T-cell (primary cell): ENCODE measurements at regions not wholly inside any gene's neighbourhood (a gene's known extent, or its start where the extent isn't known, plus 50 kb on each side); places are given as distances from the start of the nearest gene placed in this dataset.
A peak's percentile ranks its signal among the peaks of the same experiment; 100 is the strongest.

Source experiments
- ATAC-seq, 4 experiments: fragments of 200-7000 bp in 3 of 4; fragments of 150-1000 bp in 1 of 4; cut with Tn5 transposase; replicated peaks in 1 of 4; 1 replicate in 3 of 4; 2 replicates in 1 of 4; pipeline ENCODE4 v1.10.0; 2021; ENCODE audit warnings: moderate library complexity in 3 of 4, mild to moderate bottlenecking in 2 of 4, moderate number of reproducible peaks in 1 of 4
- CTCF ChIA-PET, 2 donors: fragments of 300-600 bp; sonication (Branson Sonifier 250); formaldehyde crosslinking; loops; one replicate each; lab custom pipeline; 2022; ENCODE audit warnings: antibody characterized with exemption in 2 of 2; lab: Charles Lee
- POLR2A ChIA-PET, 2 donors: fragments of 300-600 bp; sonication (Branson Sonifier 250); formaldehyde crosslinking; loops; one replicate each; lab custom pipeline; 2022; ENCODE audit warnings: antibody characterized with exemption in 2 of 2; lab: Charles Lee
- DNase-seq, 35 experiments: peaks; one replicate each; pipeline versions ENCODE4 v3.0.0 to v3.0.0-alpha.2; 2013 to 2023
- H3K27ac ChIP-seq: one replicate; pipeline ENCODE4 v1.5.1; 2013; ENCODE audit warnings: low read length
- H3K27me3 ChIP-seq, 2 experiments: replicated peaks in 1 of 2; 1 replicate in 1 of 2; 2 replicates in 1 of 2; pipeline versions ENCODE4 v1.6.1 to v1.7.0; 2013; ENCODE audit warnings: low read length in 1 of 2, mixed read lengths in 1 of 2; ENCODE audit not compliant: control insufficient read depth in 2 of 2, insufficient read depth in 2 of 2; ENCODE audit errors: extremely low read depth in 1 of 2
- H3K36me3 ChIP-seq, 2 donors: 1 replicate in 1 of 2; 2 replicates in 1 of 2; pipeline versions ENCODE4 v1.6.1 to v1.7.0; 2013; ENCODE audit warnings: low read length in 1 of 2; ENCODE audit not compliant: control insufficient read depth in 2 of 2, insufficient read depth in 1 of 2; ENCODE audit errors: extremely low read depth in 1 of 2
- H3K4me1 ChIP-seq, 2 experiments: 1 replicate in 1 of 2; 2 replicates in 1 of 2; pipeline versions ENCODE4 v1.6.1 to v1.7.0; 2013; ENCODE audit warnings: low read length in 2 of 2, mixed read lengths in 1 of 2; ENCODE audit not compliant: insufficient read depth in 2 of 2, control insufficient read depth in 1 of 2; ENCODE audit errors: extremely low read depth in 1 of 2
- H3K4me3 ChIP-seq, 2 donors: 1 replicate in 1 of 2; 2 replicates in 1 of 2; pipeline versions ENCODE4 v1.5.1 to v1.7.0; 2013; ENCODE audit warnings: mild to moderate bottlenecking in 2 of 2, low read length in 1 of 2, moderate library complexity in 1 of 2; ENCODE audit not compliant: control insufficient read depth in 1 of 2; ENCODE audit errors: extremely low read depth in 1 of 2
- H3K9me3 ChIP-seq: 2 replicates; pipeline ENCODE4 v1.7.0; 2013
- H3K27ac Mint-ChIP-seq, 2 donors: one replicate each; pipeline ENCODE4 v1.8.0; 2020 to 2021; ENCODE audit warnings: mild to moderate bottlenecking in 2 of 2, mixed read lengths in 2 of 2
- H3K27me3 Mint-ChIP-seq, 2 donors: one replicate each; pipeline ENCODE4 v1.8.0; 2021 to 2022; ENCODE audit warnings: mixed read lengths in 2 of 2
- H3K36me3 Mint-ChIP-seq: one replicate; pipeline ENCODE4 v1.8.0; 2021; ENCODE audit warnings: mixed read lengths
- H3K4me1 Mint-ChIP-seq, 3 donors: one replicate each; pipeline ENCODE4 v1.8.0; 2020 to 2022; ENCODE audit warnings: mixed read lengths in 3 of 3, mild to moderate bottlenecking in 1 of 3
- H3K4me3 Mint-ChIP-seq, 3 donors: one replicate each; pipeline ENCODE4 v1.8.0; 2020 to 2022; ENCODE audit warnings: mild to moderate bottlenecking in 3 of 3, mixed read lengths in 3 of 3, moderate library complexity in 3 of 3
- H3K9me3 Mint-ChIP-seq, 3 donors: one replicate each; pipeline ENCODE4 v1.8.0; 2020 to 2022; ENCODE audit warnings: mixed read lengths in 3 of 3
- WGBS: methylation state at CpG from one replicate; pipeline ENCODE4 v1.1.5; 2013; ENCODE audit warnings: missing lambda C conversion rate; ENCODE audit not compliant: insufficient coverage; 5-methylcytosine and 5-hydroxymethylcytosine counted together

DNA sequence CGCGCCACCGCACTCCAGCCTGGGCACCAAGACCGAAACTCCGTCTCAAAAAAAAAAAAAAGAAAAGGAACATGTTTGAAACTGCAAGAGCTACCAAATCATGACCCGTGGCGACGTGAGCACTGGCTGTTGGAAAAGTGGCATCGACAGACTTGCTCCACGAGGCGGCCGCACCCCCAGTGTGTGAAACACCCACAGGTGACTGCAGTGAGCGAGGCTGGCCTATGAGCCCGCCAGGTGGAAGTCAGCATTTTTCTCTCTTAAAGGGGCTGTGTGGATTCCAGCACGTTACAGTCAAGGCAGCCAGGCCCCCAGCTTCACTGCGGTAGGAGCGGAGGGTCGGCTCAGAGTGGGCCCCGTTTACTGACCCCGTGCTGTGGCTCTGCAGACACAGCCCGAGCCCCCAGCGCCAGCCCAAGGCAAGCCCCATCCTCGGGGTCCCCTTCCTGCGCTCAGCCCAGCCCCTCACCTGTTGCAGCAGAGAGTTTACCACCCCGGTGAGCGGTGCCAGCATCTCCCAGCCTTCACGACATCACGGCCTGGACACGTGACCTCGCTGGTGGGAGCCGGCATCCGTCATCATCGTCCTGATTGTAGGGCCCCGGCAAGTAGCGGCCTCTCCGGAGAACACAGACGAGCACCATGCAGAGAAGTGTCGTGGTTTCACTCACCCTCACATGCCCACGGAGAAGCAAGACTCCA, 54.3 kb upstream of the FBRSL1 start:
- Mint-ChIP-seq H3K4me1 (peaks cover 49 to 60% (median 52%) of the 10 kb centered on the region in 3 donors), H3K4me3 (peak overlapping the region in 1 of 3 donors; percentile 72), H3K27me3 (peaks cover 0 to 6% of the 10 kb centered on the region in 2 donors), H3K27ac (no peak overlapping the region), H3K36me3 (no peaks in the 10 kb centered on the region), H3K9me3 (no peaks in the 10 kb centered on the region)
- ChIA-PET POLR2A (no interaction called here), CTCF (no interaction called here)
- no peak overlapping the region for H3K27ac ChIP-seq
- H3K27me3 ChIP-seq = peaks cover 0 to 45% of the 10 kb centered on the region in 2 experiments
- DNase-seq (no peak), ATAC-seq (no peak)
- 93% methylated on average over 29 of the region's 39 CpGs for WGBS
- H3K4me1 ChIP-seq = peaks cover 43 to 78% of the 10 kb centered on the region in 2 experiments
- no peaks in the 10 kb centered on the region for H3K9me3 ChIP-seq
- H3K4me3 ChIP-seq = no peak overlapping the region
- peaks cover 0 to 2% of the 10 kb centered on the region in 2 donors for H3K36me3 ChIP-seq

DNA sequence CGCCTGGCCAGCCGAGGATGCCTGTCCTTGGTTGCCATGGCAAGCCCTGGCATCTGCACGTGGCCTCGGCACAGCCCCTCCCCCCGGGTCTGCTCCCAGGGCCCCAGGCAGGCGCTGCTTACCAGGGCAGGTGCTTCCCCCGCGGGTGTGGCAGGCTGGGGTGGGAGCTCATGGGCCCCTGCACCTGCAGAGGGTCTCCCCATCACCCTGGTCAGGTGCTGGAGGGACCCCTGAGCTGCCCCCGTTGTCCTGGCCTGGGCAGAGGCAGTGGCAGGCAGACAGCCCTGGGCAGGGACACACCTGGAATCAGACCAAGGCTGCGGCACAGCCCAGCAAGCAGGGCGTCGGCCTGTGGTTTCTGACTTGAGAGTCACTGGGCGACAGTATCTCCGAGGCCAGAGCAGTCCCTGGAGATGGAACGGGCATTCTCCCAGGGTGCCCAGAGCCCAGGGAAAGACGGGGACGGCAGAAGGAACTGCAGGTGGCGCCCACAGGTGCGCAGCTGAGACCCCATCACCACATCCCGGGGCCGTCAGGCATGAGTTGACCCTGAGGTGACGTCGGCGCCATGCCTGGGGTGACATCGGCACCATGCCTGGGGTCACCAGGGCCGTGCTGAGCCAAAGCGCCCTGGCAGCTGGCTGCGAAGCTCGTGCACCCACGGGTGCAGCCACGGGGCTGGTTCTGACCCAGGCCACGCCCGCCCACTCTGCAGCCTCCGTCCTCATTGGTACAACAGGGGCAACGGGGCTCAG, 56.1 kb upstream of the FBRSL1 start:
- no peak overlapping the region for H3K4me3 ChIP-seq
- ChIA-PET CTCF (interaction anchor here in 1 of 2 donors (0.5 kb wide), 1 partner anchor 16 kb away, joined by 3 read pairs; no protein-coding TSS in a partner anchor), POLR2A (no interaction called here)
- ATAC-seq (no peak), DNase-seq (no peak)
- peaks cover 0 to 2% of the 10 kb centered on the region in 2 donors for H3K36me3 ChIP-seq
- H3K27ac ChIP-seq = no peak overlapping the region
- no peak overlapping the region for H3K27ac Mint-ChIP-seq
- H3K36me3 Mint-ChIP-seq = no peaks in the 10 kb centered on the region
- H3K4me3 Mint-ChIP-seq = peak overlapping the region in 1 of 3 donors; percentile 50
- H3K27me3 Mint-ChIP-seq = peaks cover 0 to 6% of the 10 kb centered on the region in 2 donors
- H3K9me3 Mint-ChIP-seq = no peaks in the 10 kb centered on the region
- peaks cover 46 to 64% (median 55%) of the 10 kb centered on the region in 3 donors for H3K4me1 Mint-ChIP-seq
- H3K4me1 ChIP-seq = peaks cover 55 to 81% of the 10 kb centered on the region in 2 experiments
- no peaks in the 10 kb centered on the region for H3K9me3 ChIP-seq
- H3K27me3 ChIP-seq = peaks cover 0 to 57% of the 10 kb centered on the region in 2 experiments
- 65% methylated on average over 35 of the region's 35 CpGs for WGBS

DNA sequence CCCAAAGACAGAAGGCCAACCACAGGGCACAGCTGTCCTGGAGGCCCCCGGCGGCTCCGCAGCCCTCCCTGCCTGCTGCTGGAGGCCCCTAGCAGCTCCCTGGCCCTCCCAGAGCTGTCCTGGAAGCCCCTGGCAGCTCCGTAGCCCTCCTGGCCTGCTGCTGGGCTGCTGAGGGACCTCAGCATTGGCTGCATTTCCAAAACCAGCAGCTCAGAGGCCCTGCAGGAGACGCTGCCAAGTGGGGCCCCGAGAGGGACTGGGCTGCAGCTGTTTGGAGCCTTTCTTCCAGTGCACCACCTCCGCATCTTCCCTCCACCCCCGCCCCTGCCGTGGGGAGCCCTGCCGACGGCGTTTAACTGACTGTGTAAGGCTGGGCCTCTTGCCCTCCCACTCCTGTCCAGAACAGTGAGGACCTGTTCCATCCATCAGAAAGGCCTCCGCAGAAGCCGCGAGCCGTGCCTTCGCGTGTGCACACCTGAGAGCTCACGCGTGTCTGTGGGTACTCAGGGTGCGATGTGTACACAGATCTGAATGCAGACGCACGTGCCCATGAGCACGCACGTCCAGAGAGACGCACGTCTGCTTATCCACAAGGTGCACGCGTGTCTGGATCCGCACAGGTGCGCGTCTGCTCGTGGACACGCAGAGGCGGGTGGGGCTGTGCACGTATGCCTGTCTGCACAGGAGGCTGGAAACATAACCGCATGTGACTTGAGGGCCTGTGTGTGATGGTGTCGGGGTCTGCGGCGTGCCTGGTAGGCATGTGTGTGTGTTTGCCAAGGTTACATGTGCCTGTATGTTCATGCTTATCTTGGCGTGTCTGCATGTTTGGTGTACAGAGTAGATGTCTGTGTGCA, 57.0 kb upstream of the FBRSL1 start:
- ATAC-seq = no peak
- 90% methylated on average over 40 of the region's 41 CpGs for WGBS
- DNase-seq = no peak
- Mint-ChIP-seq H3K27me3 (peaks cover 0 to 6% of the 10 kb centered on the region in 2 donors), H3K4me3 (peak overlapping the region in 1 of 3 donors; percentile 50), H3K9me3 (no peaks in the 10 kb centered on the region), H3K36me3 (no peaks in the 10 kb centered on the region), H3K4me1 (peaks cover 41 to 62% (median 54%) of the 10 kb centered on the region in 3 donors), H3K27ac (no peak overlapping the region)
- Histone ChIP-seq H3K9me3 (no peaks in the 10 kb centered on the region), H3K4me1 (peaks cover 51 to 79% of the 10 kb centered on the region in 2 experiments), H3K4me3 (no peak overlapping the region), H3K27ac (no peak overlapping the region), H3K27me3 (peaks cover 0 to 58% of the 10 kb centered on the region in 2 experiments), H3K36me3 (peaks cover 0 to 2% of the 10 kb centered on the region in 2 donors)
- ChIA-PET CTCF (no interaction called here), POLR2A (no interaction called here)

DNA sequence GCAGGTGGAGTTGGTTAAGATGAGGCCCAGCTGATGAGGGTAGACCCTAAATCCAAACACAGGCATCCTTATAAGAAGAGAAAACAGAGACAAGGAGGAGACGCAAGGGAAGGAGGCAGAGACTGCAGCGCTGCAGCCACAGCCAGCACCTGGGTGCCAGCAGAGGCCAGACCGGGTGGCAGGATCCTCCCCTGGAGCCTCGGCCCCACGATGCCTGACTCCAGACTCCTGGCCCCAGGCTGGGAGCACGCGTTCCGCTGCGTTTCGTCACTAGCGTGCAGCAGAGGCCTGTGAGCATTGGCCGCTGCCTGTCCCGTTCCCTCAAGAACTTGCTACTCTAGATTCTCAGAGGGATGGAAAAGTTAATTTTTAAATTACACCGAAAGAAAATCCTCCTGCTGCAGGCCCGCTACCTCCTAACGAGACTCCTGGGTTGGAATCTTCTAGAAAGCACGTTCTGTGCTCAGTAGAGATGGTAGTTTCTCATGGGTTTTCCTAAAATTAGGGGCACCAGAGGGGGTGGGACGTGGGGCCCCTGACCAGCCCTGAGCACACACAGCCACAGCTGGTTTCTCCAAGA, 57.7 kb upstream of the FBRSL1 start:
- H3K27me3 Mint-ChIP-seq = peaks cover 0 to 6% of the 10 kb centered on the region in 2 donors
- no peak for DNase-seq
- no peak overlapping the region for H3K27ac Mint-ChIP-seq
- ChIA-PET POLR2A (no interaction called here), CTCF (no interaction called here)
- WGBS = 90% methylated on average over 8 of the region's 18 CpGs
- Histone ChIP-seq H3K4me3 (no peak overlapping the region), H3K27ac (no peak overlapping the region), H3K9me3 (no peaks in the 10 kb centered on the region), H3K36me3 (peaks cover 0 to 2% of the 10 kb centered on the region in 2 donors), H3K4me1 (peaks cover 43 to 72% of the 10 kb centered on the region in 2 experiments), H3K27me3 (peaks cover 0 to 58% of the 10 kb centered on the region in 2 experiments)
- H3K9me3 Mint-ChIP-seq = no peaks in the 10 kb centered on the region
- ATAC-seq = no peak
- peaks cover 36 to 58% (median 52%) of the 10 kb centered on the region in 3 donors for H3K4me1 Mint-ChIP-seq
- no peaks in the 10 kb centered on the region for H3K36me3 Mint-ChIP-seq
- no peak overlapping the region for H3K4me3 Mint-ChIP-seq

DNA sequence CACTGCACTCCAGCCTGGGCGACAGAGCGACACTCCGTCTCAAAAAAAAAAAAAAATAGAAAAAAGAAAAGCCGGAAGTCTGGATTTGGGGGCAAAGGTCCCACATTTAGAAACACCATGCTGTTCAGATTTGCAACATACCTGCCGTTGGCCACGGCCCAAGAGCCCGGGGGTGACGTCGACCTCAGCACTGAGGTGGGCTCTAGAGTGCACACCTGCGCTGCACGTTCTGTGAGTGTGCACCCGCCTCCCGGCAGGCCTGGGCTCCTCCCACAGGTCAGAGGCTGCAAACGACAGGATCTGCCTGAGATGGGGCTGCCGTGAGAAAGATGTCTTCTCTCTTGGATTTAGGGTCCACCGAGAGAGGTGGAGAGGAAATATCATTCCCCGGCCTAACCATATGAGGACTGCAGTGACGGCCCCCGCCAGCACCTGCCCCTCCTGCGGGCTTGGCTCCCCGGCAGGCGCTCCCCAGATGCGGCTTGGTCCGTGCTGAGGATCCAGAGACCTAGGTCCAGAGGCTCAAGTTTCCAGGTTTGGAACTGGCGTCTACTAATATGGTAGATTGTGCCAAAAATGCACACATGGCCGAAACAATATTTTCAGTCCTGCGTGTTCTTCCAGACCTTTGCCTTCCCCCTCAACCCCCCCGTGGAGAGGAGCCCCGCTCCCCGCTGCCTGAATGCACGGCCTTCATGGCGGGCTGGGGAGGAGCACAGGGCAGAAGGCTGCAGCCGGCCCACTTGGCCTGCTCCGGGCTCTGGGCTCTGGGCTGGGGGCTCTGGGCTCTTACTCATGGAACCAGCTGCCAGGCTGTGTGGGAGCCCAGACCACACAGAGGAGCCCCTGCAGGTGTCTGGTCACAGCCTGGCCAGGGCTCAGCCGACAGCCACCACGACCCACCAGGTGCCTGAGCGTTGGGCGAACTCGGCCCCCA, 58.8 kb upstream of the FBRSL1 start:
- DNase-seq (no peak), ATAC-seq (peak in 1 of 4 experiments; percentile 32)
- Histone ChIP-seq H3K36me3 (peaks cover 0 to 2% of the 10 kb centered on the region in 2 donors), H3K4me3 (no peak overlapping the region), H3K27ac (no peak overlapping the region), H3K4me1 (peaks cover 36 to 61% of the 10 kb centered on the region in 2 experiments), H3K27me3 (peaks cover 0 to 50% of the 10 kb centered on the region in 2 experiments), H3K9me3 (no peaks in the 10 kb centered on the region)
- ChIA-PET CTCF (interaction anchor here in 1 of 2 donors (0.6 to 0.7 kb wide), 2 partner anchors 22 to 423 kb away, joined by 3 read pairs; no protein-coding TSS in a partner anchor), POLR2A (no interaction called here)
- H3K27ac Mint-ChIP-seq = peak overlapping the region; percentile 19 to 73
- H3K4me1 Mint-ChIP-seq = peaks cover 26 to 50% (median 44%) of the 10 kb centered on the region in 3 donors
- H3K27me3 Mint-ChIP-seq = peaks cover 0 to 6% of the 10 kb centered on the region in 2 donors
- WGBS = 83% methylated on average over 30 of the region's 39 CpGs
- no peaks in the 10 kb centered on the region for H3K36me3 Mint-ChIP-seq
- no peaks in the 10 kb centered on the region for H3K9me3 Mint-ChIP-seq
- H3K4me3 Mint-ChIP-seq = peak overlapping the region in 2 of 3 donors; percentile 61 to 83
